ENCODE measurements at regions not wholly inside any gene's neighbourhood (a gene's known extent, or its start where the extent isn't known, plus 50 kb on each side); places are given as distances from the start of the nearest gene placed in this dataset.

DNA sequence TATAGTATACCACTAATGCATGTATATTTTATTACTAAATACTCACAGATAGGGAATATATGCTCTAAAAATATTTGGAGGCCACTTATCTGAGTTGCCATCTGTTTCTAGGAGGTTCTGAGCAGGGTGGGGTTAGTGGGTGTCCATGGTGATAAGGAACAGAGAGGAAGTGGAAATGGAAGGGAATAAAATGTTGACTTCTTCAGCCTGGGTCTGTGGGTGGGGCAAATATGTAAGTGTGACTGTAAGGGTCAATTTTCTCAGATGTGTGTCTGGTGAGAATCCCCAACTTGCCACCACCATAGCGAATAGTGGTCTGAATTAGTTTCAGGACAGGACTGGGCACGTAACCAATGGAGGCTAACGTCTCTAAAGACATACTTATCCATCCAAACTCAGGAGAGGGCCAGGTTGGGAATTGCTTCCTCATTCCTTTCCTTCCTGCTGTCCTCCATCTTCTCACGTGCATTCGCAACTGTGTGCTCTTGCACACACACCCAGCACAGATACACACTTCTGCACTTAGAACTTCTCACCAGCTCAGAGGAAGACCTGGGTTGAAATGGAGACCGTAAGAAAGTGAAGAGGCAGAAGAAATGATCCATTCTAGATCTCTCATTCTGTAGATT is 54.2 kb upstream of the GZMB start:
- ChIA-PET CTCF (no interaction called here), POLR2A (interaction anchor here (0.8 kb wide), 1 partner anchor 14 kb away, joined by 3 read pairs; no protein-coding TSS in a partner anchor)
- Mint-ChIP-seq H3K4me1 (ENCODE audit: low read depth) (peaks cover 6% of the 10 kb centered on the region), H3K27me3 (peaks cover 33% of the 10 kb centered on the region), H3K36me3 (ENCODE audit: low read depth) (no peaks in the 10 kb centered on the region), H3K4me3 (no peak overlapping the region), H3K27ac (no peak overlapping the region), H3K9me3 (no peaks in the 10 kb centered on the region)
- intact Hi-C loops (cut with DNase I, micrococcal nuclease): no loop called here
- peaks cover 12% of the 10 kb centered on the region for H3K4me1 ChIP-seq (ENCODE audit: insufficient read depth, low read length)
- H3K36me3 ChIP-seq (ENCODE audit: insufficient read depth, low read length): no peaks in the 10 kb centered on the region
- H3K27me3 ChIP-seq (ENCODE audit: control insufficient read depth in 1 of 2, insufficient read depth in 2 of 2, low read length in 2 of 2): no peaks in the 10 kb centered on the region
- H3K9me3 ChIP-seq (ENCODE audit: control insufficient read depth in 1 of 2, insufficient read depth in 1 of 2, low read length in 2 of 2): no peaks in the 10 kb centered on the region
- ATAC-seq (ENCODE audit: poor library complexity) (no peak), DNase-seq (no peak)
- TF ChIP-seq, protein P1, sequence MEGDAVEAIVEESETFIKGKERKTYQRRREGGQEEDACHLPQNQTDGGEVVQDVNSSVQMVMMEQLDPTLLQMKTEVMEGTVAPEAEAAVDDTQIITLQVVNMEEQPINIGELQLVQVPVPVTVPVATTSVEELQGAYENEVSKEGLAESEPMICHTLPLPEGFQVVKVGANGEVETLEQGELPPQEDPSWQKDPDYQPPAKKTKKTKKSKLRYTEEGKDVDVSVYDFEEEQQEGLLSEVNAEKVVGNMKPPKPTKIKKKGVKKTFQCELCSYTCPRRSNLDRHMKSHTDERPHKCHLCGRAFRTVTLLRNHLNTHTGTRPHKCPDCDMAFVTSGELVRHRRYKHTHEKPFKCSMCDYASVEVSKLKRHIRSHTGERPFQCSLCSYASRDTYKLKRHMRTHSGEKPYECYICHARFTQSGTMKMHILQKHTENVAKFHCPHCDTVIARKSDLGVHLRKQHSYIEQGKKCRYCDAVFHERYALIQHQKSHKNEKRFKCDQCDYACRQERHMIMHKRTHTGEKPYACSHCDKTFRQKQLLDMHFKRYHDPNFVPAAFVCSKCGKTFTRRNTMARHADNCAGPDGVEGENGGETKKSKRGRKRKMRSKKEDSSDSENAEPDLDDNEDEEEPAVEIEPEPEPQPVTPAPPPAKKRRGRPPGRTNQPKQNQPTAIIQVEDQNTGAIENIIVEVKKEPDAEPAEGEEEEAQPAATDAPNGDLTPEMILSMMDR (IDR thresholded peaks at IDR 0.05): no peak
- no peak overlapping the region for H3K4me3 ChIP-seq (ENCODE audit: low read length)
- no peak overlapping the region for H3K27ac ChIP-seq (ENCODE audit: low read depth in 1 of 2, low read length in 2 of 2)

Data from CD4-positive, alpha-beta T cell (primary cell).